Heart right ventricle (tissue), 16 donors: ENCODE measurements at regions not wholly inside any gene's neighbourhood (a gene's known extent, or its start where the extent isn't known, plus 50 kb on each side); places are given as distances from the start of the nearest gene placed in this dataset.

ENCODE experiments used
- ATAC-seq, 8 donors: fragments of 200-7000 bp; cut with Tn5 transposase; one replicate each; pipeline ENCODE4 v1.9.1; 2020; ENCODE audit warnings: mild to moderate bottlenecking in 8 of 8, moderate library complexity in 8 of 8, moderate number of reproducible peaks in 1 of 8
- DNase-seq, 2 donors: peaks; one replicate each; pipeline ENCODE4 v3.0.0-alpha.2; 2020
- H3K27ac ChIP-seq, 10 donors: fragments of 200-600 bp; sonication (generic) in 2 of 10; one replicate each; pipeline versions ENCODE4 v1.5.0 to v1.8.0; 2020 to 2022; ENCODE audit warnings: mild to moderate bottlenecking in 3 of 10
- H3K27me3 ChIP-seq, 7 donors: fragments of 200-600 bp; one replicate each; pipeline ENCODE4 v1.8.0; 2021 to 2022; ENCODE audit warnings: mild to moderate bottlenecking in 2 of 7
- H3K36me3 ChIP-seq, 9 donors: fragments of 200-600 bp; sonication (generic) in 1 of 9; one replicate each; pipeline versions ENCODE4 v1.5.0 to v1.8.0; 2020 to 2022; ENCODE audit warnings: mild to moderate bottlenecking in 2 of 9
- H3K4me1 ChIP-seq, 9 donors: fragments of 200-600 bp; sonication (generic) in 1 of 9; one replicate each; pipeline versions ENCODE4 v1.5.0 to v1.8.0; 2020 to 2022; ENCODE audit warnings: mild to moderate bottlenecking in 4 of 9
- H3K4me3 ChIP-seq, 10 donors: fragments of 200-600 bp; sonication (generic) in 2 of 10; one replicate each; pipeline versions ENCODE4 v1.5.0 to v1.8.0; 2020 to 2022; ENCODE audit warnings: mild to moderate bottlenecking in 7 of 10, moderate library complexity in 2 of 10
- H3K9me3 ChIP-seq, 11 donors: fragments of 200-600 bp in 10 of 11; sonication (generic) in 2 of 11; one replicate each; pipeline versions ENCODE4 v1.5.0 to v1.8.0; 2013 to 2022; ENCODE audit warnings: mild to moderate bottlenecking in 2 of 11, control low read depth in 1 of 11, moderate library complexity in 1 of 11
- WGBS, 2 donors: extraction: QIAGEN DNeasy Blood & Tissue Kit; methylation state at CpG; one replicate each; pipeline ENCODE4 v1.1.7; 2013; ENCODE audit warnings: inconsistent platforms in 1 of 2; 5-methylcytosine and 5-hydroxymethylcytosine counted together
- intact Hi-C, 10 donors: fragments of 100-400 bp; cut with DNase I; formaldehyde crosslinking; loops; one replicate each; pipeline versions ENCODE4 v1.11.1 to v1.14.2; 2022
- TF ChIP-seq, protein P1 (sequence below), 9 donors: fragments of 200-600 bp; sonication (generic) in 2 of 9; IDR thresholded peaks; one replicate each; pipeline versions ENCODE4 v1.5.0 to v1.8.0; 2021 to 2022; ENCODE audit warnings: antibody characterized with exemption in 9 of 9, mild to moderate bottlenecking in 5 of 9, moderate library complexity in 1 of 9
- donor health status: Arrhythmogenic right ventricular cardiomyopathy.
- donor health status: ischemic (EF 13 %, LVEDD 7.1; RV severe dilation, severe dysfunction).
- donor health status: healthy with polysubstance abuse.
- donor health status: DM: no; HTN: yes; CAD: no.
- donor health status: DM: no; HTN: no; CAD: no.
- donor health status: ischemic (EF 25% LVEDD 6.9; RV normal size, moderate dysfunction).
- donor health status: ischemic (EF 25% LVEDD 5.7; RV mildly dilated, moderate dysfunction).
- donor health status: healthy.
- donor health status: DM: yes; HTN: yes; CAD: no.
- donor health status: Ischemic cardiomyopathy.
- donor health status: ischemic (EF 35%, LVEDD 5.7; RV mildly dilated, moderate dysfunction).
- donor health status: nonischemic (EF 11% LVEDD 7.7; RV severe dilation, severe dysfunction).
- donor health status: DM: yes; HTN: yes; CAD: no.
- donor health status: PGD.
- donor health status: ischemic (EF 29% LVEDD 5.4; RV normal size, mild dysfunction).
- donor health status: nonischemic (EF 23%, LVEDD 6.1; RV moderate dilation, normal function).

DNA sequence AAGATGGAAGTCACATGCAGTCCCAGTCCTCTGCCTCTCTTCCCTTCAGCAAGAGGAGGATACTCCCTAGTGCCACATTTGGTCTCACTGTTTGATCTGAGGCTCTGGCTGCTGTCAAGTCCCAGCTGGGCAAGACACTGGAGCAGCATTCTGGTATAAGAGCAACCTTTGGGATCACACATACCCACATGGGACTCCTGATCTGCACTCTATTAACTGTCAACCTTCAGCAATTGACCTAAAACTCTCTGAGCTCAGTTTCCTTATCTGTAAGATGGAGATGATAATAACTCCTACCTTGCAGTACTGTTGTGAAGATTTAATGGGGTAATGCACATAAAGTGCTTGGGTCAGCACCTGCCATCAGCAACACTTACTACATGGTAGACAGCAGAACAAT, 437.9 kb downstream of the PIK3R1 start:
- no peak overlapping the region for H3K4me3 ChIP-seq
- intact Hi-C loops = no loop called here

DNA sequence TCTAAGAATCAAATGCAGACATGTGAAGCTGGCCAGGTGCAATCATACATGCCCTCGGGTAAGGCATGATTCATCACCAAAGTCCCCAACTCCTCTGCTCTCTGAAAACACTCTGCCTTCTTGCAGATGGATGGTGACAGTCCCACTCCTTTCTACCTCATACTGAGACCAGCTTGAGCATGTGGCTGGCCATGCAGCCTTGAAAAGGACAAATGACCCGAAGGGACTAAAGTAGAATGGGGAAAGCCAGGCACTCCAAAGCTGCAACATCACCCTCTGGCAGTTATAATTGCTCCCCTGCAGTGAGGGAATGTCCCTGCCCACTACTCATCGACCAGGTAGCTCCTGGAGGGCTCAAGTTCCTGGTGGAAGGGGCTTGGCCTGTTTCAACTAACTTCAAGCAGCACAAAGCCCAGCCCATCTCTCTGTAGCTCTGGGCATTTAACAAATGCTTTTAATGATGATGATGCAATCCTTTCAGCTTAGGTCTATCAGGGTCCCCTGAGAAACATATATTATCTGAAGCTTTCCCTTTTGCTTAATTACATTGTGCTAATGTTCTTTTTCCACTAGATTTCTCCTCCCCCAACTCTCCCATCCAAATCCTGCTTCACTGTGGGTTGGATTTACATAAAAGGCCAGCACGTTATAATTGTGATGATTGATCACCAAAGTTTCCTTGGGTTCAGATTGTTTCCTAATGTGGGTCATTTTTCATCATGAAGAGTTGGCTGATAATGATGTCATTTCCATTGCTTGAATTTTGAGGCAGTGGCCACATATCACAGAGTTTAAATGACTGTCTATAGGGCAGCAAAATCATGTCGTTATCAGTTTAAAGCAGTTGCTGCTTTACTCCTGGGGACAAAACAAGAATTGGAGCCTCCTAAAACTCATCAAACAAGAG, 436.5 kb upstream of the SLC30A5 start:
- peaks cover 0 to 4% (median 0%) of the 10 kb centered on the region in 9 donors for H3K4me1 ChIP-seq
- no peaks in the 10 kb centered on the region for H3K36me3 ChIP-seq
- DNase-seq (no peak), ATAC-seq (no peak)
- H3K4me3 ChIP-seq = no peak overlapping the region
- no peak overlapping the region for H3K27ac ChIP-seq
- TF ChIP-seq, protein P1, sequence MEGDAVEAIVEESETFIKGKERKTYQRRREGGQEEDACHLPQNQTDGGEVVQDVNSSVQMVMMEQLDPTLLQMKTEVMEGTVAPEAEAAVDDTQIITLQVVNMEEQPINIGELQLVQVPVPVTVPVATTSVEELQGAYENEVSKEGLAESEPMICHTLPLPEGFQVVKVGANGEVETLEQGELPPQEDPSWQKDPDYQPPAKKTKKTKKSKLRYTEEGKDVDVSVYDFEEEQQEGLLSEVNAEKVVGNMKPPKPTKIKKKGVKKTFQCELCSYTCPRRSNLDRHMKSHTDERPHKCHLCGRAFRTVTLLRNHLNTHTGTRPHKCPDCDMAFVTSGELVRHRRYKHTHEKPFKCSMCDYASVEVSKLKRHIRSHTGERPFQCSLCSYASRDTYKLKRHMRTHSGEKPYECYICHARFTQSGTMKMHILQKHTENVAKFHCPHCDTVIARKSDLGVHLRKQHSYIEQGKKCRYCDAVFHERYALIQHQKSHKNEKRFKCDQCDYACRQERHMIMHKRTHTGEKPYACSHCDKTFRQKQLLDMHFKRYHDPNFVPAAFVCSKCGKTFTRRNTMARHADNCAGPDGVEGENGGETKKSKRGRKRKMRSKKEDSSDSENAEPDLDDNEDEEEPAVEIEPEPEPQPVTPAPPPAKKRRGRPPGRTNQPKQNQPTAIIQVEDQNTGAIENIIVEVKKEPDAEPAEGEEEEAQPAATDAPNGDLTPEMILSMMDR (IDR thresholded peaks at IDR 0.05) = no peak
- no peaks in the 10 kb centered on the region for H3K9me3 ChIP-seq
- no peaks in the 10 kb centered on the region for H3K27me3 ChIP-seq
- intact Hi-C loops = no loop called here
- WGBS, 2 donors = 50 to 71% methylated on average over 5 of the region's 5 CpGs

More for the DNA sequence above, 437.9 kb downstream of the PIK3R1 start:
- H3K27ac ChIP-seq = no peak overlapping the region
- TF ChIP-seq, protein P1 (IDR thresholded peaks at IDR 0.05) = no peak
- ATAC-seq = no peak
- H3K27me3 ChIP-seq = no peaks in the 10 kb centered on the region
- DNase-seq = no peak
- no peaks in the 10 kb centered on the region for H3K9me3 ChIP-seq
- no peaks in the 10 kb centered on the region for H3K36me3 ChIP-seq
- peaks cover 0 to 4% (median 0%) of the 10 kb centered on the region in 9 donors for H3K4me1 ChIP-seq

DNA sequence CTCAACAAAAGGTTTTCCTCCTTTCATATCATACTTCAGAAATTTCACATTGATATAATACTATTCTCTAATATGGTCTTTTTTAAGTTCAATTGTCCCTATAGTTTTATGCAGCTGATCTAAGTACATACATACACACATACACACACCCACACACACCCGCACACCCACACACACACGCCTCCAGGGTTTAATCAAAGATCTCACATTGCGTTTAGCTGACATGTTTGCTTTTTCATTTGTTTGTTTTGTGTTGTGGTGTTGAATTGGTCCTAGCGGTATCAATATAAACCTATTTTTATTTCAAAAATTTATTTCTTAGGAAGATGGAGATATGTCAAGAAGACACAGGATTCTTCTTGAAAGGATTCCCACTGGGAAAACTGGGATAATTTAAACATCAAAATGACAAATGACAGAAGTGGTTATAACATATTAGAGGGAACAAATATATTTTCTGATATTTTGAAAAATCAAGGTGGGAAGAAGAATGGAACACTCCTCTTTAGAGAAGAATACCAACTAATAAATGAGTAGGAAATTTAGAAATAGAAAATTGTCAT, 434.9 kb upstream of the SLC30A5 start:
- no peak for ATAC-seq
- intact Hi-C loops = no loop called here
- 94% methylated on average over 4 of the region's 4 CpGs for WGBS, 2 donors

DNA sequence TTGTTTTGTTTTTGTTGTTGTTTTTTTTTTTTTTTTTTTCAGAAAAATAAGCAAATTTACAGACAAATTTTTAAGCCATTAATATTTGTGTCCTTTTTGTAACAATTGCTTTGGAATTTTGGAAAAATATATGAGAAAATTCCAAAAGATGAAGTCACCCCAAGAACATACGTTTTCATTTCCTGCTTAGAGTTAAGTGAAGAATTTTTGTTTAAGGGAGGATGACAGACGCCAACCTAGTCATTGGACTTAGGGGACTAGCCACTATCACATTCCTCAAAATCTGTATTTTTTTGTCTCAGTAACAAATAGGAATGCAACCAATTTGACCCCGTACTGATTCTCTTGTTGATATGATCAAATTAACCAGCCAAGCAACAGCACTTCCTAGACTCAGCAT, 433.9 kb upstream of the SLC30A5 start:
- WGBS, 2 donors = 71 to 72% methylated on average over 3 of the region's 3 CpGs
- Histone ChIP-seq H3K9me3 (no peaks in the 10 kb centered on the region), H3K36me3 (no peaks in the 10 kb centered on the region), H3K4me1 (no peaks in the 10 kb centered on the region), H3K27ac (no peak overlapping the region), H3K4me3 (no peak overlapping the region), H3K27me3 (no peaks in the 10 kb centered on the region)
- TF ChIP-seq, protein P1 (IDR thresholded peaks at IDR 0.05) = no peak
- intact Hi-C loops = no loop called here
- DNase-seq (no peak), ATAC-seq (no peak)

More for the DNA sequence above, 434.9 kb upstream of the SLC30A5 start:
- no peaks in the 10 kb centered on the region for H3K4me1 ChIP-seq
- H3K4me3 ChIP-seq = no peak overlapping the region
- H3K9me3 ChIP-seq = no peaks in the 10 kb centered on the region
- no peak for DNase-seq
- no peaks in the 10 kb centered on the region for H3K36me3 ChIP-seq
- no peaks in the 10 kb centered on the region for H3K27me3 ChIP-seq
- H3K27ac ChIP-seq = no peak overlapping the region
- TF ChIP-seq, protein P1 (IDR thresholded peaks at IDR 0.05) = no peak
